22Rv1 (cell line): ENCODE measurements at regions not wholly inside any gene's neighbourhood (a gene's known extent, or its start where the extent isn't known, plus 50 kb on each side); places are given as distances from the start of the nearest gene placed in this dataset.
"Not testable (repeated sequence)": the region's sequence is repeated elsewhere in the genome, so short reads cannot be mapped to it uniquely, and the experiment has no call there.

Experiments used
- CTCF ChIP-seq: fragments of 450-650 bp; IDR thresholded peaks from 2 replicates; pipeline ENCODE4 v1.5.1; 2017; ENCODE audit warnings: mild to moderate bottlenecking
- ZFX ChIP-seq: fragments of 450-650 bp; IDR thresholded peaks from 2 replicates; pipeline ENCODE4 v1.6.1; 2017; ENCODE audit warnings: antibody characterized with exemption, borderline replicate concordance

GRCh38 chr6:14389776-14390175, 272.2 kb downstream of the CD83 start:
- not testable (repeated sequence) for TF ChIP-seq CTCF, ZFX
